ENCODE measurements at regions not wholly inside any gene's neighbourhood (a gene's known extent, or its start where the extent isn't known, plus 50 kb on each side); places are given as distances from the start of the nearest gene placed in this dataset.

GRCh38 chr2:118250001-118250400 is 161.7 kb downstream of the INSIG2 start:
- H3K4me3 ChIP-seq, result no peak overlapping the region
- TF ChIP-seq CTCF (IDR thresholded peaks at IDR 0.05) (no peak), POLR2A (IDR thresholded peaks at IDR 0.05) (no peak)
- H3K27ac ChIP-seq, result no peak overlapping the region
- no peaks in the 10 kb centered on the region for H3K36me3 ChIP-seq
- peaks cover 0 to 13% (median 0%) of the 10 kb centered on the region in 4 donors for H3K27me3 ChIP-seq
- H3K4me1 ChIP-seq, result no peaks in the 10 kb centered on the region
- WGBS, 2 donors, result 39 to 44% methylated on average over 4 of the region's 4 CpGs
- intact Hi-C loops (cut with DNase I), result no loop called here
- no peak for DNase-seq
- no peaks in the 10 kb centered on the region for H3K9me3 ChIP-seq

- H3K4me1 ChIP-seq, result no peaks in the 10 kb centered on the region
- H3K9me3 ChIP-seq, result no peaks in the 10 kb centered on the region
- no peak overlapping the region for H3K4me3 ChIP-seq
- no peak for DNase-seq
- intact Hi-C loops (cut with DNase I), result no loop called here
- H3K27me3 ChIP-seq, result peaks cover 0 to 15% (median 0%) of the 10 kb centered on the region in 4 donors
- no peak for TF ChIP-seq CTCF (IDR thresholded peaks at IDR 0.05)
- TF ChIP-seq POLR2A (IDR thresholded peaks at IDR 0.05), result no peak
- H3K36me3 ChIP-seq, result no peaks in the 10 kb centered on the region
- H3K27ac ChIP-seq, result no peak overlapping the region
- 29 to 55% methylated on average over 5 to 6 of the region's 6 CpGs for WGBS, 2 donors
These were observed 161.3 kb downstream of the INSIG2 start for GRCh38 chr2:118249531-118249930.

GRCh38 chr2:118246726-118247125 is 158.5 kb downstream of the INSIG2 start:
- no peak overlapping the region for H3K4me3 ChIP-seq
- TF ChIP-seq POLR2A (IDR thresholded peaks at IDR 0.05) (no peak), CTCF (IDR thresholded peaks at IDR 0.05) (no peak)
- intact Hi-C loops (cut with DNase I), result no loop called here
- no peaks in the 10 kb centered on the region for H3K4me1 ChIP-seq
- no peaks in the 10 kb centered on the region for H3K36me3 ChIP-seq
- 39% methylated on average over 2 of the region's 5 CpGs; no CpG with 5 or more reads in 1 of the 2 donors for whole genome bisulfite sequencing, 2 donors
- no peaks in the 10 kb centered on the region for H3K9me3 ChIP-seq
- peaks cover 0 to 26% (median 0%) of the 10 kb centered on the region in 4 donors for H3K27me3 ChIP-seq
- no peak overlapping the region for H3K27ac ChIP-seq
- DNase-seq, result no peak

GRCh38 chr2:118246079-118246478 is 157.8 kb downstream of the INSIG2 start:
- 77 to 87% methylated on average over 4 of the region's 4 CpGs for WGBS, 2 donors
- no peaks in the 10 kb centered on the region for H3K4me1 ChIP-seq
- no peaks in the 10 kb centered on the region for H3K9me3 ChIP-seq
- H3K36me3 ChIP-seq, result no peaks in the 10 kb centered on the region
- no peak for TF ChIP-seq POLR2A (IDR thresholded peaks at IDR 0.05)
- no peak for TF ChIP-seq CTCF (IDR thresholded peaks at IDR 0.05)
- no peak overlapping the region for H3K27ac ChIP-seq
- H3K4me3 ChIP-seq, result no peak overlapping the region
- intact Hi-C loops (cut with DNase I), result no loop called here
- no peak for DNase-seq
- peaks cover 0 to 30% (median 0%) of the 10 kb centered on the region in 4 donors for H3K27me3 ChIP-seq

GRCh38 chr2:118244686-118245085 is 156.4 kb downstream of the INSIG2 start:
- WGBS, 2 donors, result 86 to 100% methylated on average over 1 of the region's 1 CpG
- H3K36me3 ChIP-seq, result no peaks in the 10 kb centered on the region
- H3K4me1 ChIP-seq, result no peaks in the 10 kb centered on the region
- TF ChIP-seq POLR2A (IDR thresholded peaks at IDR 0.05) (no peak), CTCF (IDR thresholded peaks at IDR 0.05) (no peak)
- no peak for DNase-seq
- intact Hi-C loops (cut with DNase I), result no loop called here
- H3K27me3 ChIP-seq, result peaks cover 0 to 29% (median 0%) of the 10 kb centered on the region in 4 donors
- H3K4me3 ChIP-seq, result no peak overlapping the region
- H3K9me3 ChIP-seq, result no peaks in the 10 kb centered on the region
- H3K27ac ChIP-seq, result no peak overlapping the region

Measured in esophagus squamous epithelium (tissue), 5 donors.